NCI-H345 treated with DMSO at 0.1 percent for 48 hours (cell line): ENCODE measurements at regions not wholly inside any gene's neighbourhood (a gene's known extent, or its start where the extent isn't known, plus 50 kb on each side); places are given as distances from the start of the nearest gene placed in this dataset.
A peak's percentile ranks its signal among the peaks of the same experiment; 100 is the strongest.

ENCODE experiments used
- DNase-seq: peaks from one replicate; lab custom pipeline; 2025; ENCODE audit not compliant: unreplicated experiment; lab: John Stamatoyannopoulos, UW

DNA sequence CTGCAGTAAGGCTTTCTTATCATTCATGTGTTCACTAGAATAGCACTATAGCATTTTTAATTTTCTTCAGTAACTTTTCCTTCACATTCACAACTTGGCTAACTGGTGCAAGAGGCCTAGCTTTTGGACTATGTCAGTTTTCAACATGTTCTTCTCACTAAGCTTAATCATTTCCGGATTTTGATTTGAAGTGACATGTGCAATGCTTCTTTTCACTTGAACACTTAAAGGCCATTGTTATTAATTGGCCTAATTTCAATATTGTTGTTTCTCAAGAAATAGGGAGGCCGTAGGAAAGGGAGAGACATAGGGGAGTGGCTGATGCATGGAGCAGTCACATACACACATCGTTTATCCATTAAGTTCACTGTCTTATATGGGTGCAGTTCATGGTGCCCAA lies 151.2 kb upstream of the NFE2L3 start:
- no peak for DNase-seq

DNA sequence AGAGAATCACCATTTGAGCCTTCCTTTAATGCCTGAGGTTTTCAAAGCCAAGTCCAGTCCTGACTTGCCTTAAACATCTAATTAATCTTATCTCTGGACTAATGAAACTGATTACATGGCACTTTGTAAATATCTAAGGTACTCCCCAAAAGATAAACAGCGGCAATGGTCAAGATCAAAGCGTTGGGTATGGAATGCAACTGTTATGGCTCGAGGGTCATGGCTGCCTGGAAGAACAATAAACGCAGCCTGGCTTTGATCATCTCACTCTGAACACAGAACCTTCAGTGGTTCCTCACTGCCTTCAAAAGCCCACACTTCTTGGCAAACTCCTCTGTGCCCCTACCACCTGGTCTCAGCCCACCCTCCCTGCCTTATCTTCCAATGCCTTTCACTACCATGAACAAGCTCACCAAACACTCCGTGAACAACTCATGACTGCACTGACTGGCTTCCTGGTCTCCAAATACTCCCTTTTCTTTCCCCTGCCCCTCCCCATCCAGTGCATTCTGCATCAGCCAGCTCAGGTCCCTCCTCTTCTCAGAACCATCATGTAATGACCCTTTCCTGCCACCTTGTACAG lies 150.2 kb upstream of the NFE2L3 start:
- DNase-seq = no peak

DNA sequence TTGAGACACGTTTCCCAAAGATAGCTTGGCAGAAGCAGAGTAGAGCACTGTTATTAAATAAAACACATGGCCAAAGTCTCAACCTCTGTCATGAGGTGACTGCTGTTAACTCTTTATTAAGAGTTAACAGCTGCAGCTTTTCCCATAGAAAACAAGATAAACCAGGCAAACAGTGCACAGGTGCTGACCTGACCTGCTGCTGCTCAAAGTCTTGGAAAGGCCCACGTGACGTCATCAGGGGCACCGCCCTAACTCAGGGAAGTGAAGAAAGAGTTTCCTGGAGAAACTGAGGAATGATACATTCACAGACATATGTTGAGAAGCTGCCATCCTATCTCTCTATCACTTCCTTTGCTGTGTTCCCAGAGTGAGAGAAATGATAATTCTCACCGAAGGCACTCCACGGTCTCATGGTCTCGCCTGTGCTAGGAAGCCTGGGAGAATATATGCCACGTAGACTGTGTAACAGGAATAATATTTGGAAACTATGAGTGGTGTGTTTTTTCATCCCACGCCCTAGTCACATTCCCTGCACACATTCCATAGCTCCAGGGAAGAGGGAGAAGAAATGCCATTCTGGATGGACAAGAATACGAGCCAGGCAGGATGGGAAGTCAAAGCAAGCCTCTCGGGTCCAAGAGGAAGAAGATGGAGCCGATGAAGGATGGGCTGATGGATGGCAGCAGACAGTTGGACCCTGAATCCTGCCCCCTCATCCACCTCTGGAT lies 146.2 kb upstream of the NFE2L3 start:
- no peak for DNase-seq

DNA sequence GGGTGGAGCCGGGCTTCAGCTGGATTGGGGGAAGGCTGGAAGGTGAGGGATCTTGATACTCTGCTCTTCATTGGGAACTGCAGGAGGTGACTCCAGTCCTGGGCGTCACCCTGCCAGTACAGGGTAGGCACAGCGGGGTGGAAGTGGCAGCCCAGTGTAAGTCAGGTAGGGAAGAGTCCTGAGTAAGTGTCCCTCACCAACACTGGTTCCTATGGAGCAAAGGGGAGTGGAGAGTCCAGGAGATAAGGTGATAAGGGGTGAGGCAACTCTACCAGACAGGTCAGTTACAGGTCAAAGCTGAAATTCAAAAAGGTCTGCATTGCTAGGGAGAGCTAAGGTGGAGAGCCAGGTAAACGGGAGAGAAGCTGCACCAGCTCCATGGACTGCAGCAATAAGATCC lies 145.6 kb upstream of the NFE2L3 start:
- DNase-seq = no peak

DNA sequence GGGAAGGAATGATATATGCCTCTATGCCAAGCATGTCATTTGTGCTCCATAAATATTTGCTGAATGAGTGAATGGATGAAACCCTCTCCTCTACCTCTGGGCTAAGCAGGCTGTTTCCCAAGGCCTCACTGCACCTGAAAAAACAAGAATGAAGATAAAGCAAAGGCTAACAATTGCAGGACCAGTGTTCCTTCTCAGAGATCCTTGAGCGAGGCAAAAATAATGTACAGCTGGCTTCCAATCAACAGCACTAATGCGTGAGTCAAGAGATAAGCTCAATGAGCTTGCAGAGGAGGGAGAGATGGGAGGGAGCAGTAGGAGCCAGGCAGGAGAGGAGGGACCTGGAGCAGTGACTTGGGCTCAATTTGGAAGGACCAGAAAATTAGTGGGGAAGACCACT lies 144.5 kb upstream of the NFE2L3 start:
- no peak for DNase-seq

DNA sequence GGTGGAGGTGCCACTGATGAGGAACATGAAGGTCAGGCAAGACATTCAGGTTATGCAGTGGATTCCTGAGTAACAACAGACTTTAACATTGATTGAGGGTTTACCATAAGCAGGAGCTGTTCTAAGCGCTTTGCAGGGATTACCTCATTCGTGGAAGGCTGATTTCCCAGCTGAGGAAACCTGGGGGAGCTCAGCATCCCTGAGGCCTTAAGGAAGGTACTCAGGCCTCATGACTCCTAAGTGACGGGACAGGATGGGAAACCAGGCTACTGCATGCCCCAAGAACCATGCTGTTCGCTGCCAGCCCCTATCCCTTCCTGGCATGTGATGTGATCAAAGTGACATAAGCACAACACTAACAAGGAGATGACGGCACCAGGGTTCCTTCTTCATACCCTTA lies 143.6 kb upstream of the NFE2L3 start:
- no peak for DNase-seq

DNA sequence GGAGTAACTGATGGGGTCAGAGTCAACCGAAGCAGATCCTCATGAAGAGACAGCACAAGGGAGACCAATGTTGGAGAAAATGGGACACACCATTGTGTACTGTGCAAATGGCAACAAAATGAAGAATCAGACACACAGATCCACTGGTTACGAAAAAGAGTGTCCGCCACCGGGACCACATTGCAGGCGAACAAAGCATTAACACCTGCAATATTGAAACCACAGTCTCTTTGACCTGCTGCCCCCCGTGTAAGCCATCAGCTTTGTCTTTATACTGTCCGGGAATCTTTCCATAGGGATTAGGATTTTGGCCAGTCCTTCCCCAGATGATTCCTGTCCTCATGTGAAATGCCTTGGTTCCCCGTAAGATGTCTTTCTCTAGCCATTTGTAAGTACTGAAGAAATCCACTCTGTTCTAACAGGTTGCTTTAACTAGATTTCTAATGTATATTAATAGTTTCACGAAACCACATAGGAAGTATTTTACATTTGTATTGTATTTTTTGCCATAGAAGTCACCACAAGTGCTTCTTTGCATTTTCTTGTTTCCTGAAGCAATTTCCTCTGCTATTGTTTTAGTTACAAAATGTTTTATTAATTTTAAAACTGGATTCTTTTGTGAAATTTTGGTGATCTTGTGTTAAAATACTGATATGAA lies 140.8 kb upstream of the NFE2L3 start:
- no peak for DNase-seq

DNA sequence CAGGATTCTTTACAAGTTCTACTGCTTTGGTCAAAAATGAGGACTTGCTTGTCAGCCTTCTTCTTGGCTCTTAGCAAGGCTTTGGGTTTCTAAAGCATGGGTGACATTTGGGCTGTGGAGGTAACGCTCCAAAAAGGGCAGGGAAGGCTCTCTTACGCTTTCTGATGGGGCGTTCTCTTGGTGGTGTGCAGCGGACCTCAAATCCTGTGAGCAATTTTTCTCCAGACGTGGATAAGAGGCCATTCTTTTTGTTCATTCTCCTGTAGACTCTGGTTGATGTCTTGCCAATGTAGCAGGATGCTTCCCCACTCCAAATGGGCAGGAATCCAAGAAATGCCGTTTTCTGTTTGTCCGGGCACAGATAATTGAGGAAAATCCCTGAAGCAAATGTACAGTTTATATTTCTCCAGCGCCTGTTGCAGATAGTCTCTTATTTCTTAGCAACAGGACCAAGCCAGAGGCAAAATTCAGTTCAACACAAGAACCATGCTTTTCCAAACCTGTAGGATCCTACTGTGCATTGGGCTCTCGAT lies 138.4 kb upstream of the NFE2L3 start:
- DNase-seq = peak; percentile 11

DNA sequence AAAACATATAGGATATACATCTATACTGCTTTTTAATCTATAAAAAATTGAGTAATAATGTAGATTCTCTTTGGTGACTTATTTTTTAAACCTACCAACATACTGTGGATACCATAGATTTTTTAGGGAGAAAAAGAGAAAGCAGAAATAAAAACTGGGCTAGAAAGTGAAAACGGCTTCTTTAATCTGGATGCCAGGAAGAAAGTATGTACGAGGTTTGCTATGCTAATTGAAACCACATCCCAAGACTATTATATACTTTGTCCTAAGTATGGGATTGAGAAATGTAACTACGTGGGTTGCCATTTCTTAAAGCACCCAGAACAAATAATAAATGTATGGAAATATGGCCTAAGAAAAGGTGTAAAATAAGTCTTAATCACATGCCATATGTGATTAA lies 129.0 kb upstream of the NFE2L3 start:
- no peak for DNase-seq

DNA sequence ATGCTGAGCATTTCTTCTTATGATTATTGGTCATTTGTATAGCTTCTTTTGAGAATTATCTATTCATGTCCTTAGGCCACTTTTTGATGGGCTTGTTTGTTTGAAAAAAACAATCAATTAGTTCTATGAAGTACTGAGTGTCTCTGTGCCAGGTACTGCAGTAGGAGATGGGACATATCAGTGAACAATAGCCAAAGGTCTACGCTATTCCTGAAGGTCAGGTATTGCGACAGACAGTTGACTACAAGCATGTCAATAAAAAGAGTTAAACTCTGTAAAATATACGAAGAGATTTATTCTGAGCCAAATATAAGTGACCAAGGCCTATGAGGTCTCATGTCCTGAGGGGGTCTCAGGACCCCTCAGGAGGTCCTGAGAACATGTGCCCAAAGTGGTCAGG lies 122.1 kb upstream of the NFE2L3 start:
- no peak for DNase-seq

DNA sequence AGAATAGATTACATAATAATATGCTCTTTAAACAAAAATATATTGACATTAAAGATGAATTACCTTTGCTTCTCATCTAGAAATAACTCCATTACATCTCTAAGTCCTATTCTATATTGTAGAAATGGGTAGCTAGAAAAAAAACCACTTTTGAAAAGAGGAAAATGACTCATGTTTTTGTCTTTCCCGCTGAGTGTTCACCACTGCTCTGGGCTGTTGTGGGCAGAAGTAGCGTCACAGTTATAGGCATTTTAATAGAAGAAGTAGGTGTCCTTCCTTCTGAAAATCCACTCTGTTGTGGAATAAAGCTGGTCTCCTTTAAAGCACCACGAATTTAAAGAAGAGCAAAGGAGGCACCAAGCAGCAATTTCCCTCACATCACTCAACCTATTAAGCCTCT lies 117.6 kb upstream of the NFE2L3 start:
- no peak for DNase-seq

DNA sequence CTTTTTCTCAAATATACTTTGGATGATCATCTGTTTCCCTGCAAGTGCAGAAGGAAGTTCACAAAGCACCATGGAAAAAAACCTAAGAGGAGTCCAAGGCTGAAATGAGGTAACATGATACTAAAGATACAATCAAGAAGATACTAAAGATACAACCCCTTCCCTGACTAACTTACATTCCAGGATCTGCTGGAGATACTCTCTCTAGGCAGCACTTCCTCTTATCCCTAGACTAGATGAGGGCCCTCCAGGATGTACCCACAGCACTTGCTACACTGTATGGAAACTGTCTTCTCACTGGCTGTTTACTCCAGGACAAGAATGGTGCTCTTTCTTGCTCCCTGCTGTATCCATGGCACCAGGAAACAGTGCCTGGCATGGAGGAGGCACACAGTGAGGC lies 116.4 kb upstream of the NFE2L3 start:
- no peak for DNase-seq

DNA sequence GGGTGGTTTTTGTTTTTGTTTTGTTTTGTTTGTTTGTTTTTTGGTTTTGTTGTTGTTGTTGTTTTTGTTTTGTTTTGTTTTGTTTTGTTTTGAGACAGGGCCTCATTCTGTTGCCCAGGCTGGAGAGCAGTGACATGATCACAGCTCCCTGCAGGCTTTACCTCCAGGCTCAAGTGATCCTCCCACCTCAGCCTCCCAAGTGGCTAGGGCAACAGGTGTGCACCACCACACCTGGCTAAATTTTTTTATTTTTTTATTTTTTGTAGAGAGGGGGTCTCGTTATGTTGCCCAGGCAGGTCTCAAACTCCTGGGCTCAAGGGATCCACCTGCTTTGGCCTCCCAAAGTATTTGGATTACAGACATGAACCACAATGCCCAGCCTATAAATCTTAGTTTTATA lies 115.9 kb upstream of the NFE2L3 start:
- DNase-seq = no peak

DNA sequence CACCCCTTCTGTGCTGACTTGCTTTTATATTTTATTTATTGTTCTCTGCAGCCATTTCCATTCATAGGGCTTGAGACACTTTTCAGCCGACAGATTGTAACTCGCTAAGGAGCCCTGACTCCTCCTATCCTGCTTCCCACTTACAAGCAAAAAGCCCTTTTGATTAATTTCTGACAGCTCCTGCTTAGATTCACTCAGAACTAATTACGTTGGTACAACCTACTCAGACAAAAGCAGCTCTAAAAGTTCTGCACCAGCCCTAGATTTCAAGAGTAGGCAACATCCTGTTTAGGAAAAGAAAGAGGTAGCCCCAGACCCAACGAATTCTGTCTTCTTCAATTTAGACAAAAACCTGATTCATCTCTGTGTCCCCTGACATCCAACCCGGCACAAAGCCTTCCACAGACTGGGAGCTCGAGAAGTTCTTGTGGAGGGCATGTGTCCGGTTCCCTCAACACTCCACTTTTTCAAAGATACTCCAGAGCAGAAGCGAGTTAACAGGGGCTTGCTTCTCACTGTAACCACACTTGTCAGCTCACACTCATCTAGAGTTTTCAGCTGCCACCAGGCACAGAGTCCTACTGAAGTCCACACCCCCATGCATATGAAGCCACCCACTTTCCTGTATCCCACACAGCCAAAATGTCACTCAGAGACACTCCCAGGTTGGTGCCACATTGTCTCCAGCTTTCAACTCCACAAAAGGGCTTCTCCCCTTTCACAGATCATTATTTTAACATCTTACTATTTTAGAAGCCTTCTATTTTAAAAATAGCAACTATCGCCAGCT lies 113.6 kb upstream of the NFE2L3 start:
- DNase-seq = no peak

DNA sequence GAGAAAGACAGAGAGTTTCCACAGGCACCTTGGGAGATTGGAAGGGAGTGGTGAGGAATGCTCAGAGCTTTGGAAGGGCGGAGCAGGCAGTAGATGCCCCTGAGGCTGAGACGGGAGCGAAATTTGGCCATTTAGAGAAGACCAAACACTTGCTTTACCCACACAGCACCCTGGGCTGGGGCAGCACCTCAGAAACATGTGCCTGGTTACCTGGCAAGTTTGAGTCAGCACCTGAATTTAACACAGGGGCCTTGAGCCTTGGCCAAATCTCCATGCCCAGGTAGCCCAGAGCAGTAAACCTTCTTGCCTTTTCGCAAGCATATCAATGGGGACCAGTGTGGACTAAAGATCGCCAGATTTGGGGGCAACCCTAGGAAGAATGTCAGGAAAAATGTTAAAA lies 111.9 kb upstream of the NFE2L3 start:
- DNase-seq = no peak

DNA sequence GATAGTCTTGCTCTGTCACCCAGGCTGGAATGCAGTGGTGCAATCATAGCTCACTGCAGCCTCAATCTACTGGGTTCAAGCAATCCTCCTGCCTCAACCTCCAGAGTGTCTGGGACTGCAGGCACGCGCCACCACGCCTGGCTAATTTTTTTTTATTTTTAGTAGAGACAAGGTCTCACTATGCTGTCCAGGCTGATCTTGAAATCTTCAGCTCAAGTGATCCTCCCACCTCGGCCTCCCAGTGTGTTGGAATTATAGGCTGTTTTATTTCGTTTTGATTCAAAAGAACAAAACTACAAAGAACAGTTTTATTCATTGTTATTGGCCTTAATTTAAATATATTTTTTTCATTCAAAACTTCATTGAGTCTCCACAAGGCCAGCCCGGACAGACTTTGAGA lies 109.8 kb upstream of the NFE2L3 start:
- no peak for DNase-seq

DNA sequence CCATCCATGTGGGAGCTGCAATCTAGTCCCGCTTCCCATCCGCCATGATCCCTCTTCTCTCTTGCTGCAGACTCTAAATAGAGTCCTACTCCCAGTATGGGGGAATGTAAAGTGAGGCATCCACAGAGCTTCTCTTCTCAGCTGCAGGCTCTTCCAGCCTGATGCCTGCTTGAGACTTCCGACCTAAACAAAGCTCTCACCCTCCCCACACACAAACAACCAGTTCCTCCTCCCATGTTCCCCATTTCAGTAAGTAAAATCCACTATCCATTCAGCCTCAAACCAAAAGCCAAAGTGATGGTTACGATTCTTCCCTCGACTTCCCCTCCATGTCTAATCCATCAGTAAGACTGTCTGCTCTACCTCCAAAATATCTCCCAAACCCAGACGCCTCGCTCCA lies 108.2 kb upstream of the NFE2L3 start:
- no peak for DNase-seq

DNA sequence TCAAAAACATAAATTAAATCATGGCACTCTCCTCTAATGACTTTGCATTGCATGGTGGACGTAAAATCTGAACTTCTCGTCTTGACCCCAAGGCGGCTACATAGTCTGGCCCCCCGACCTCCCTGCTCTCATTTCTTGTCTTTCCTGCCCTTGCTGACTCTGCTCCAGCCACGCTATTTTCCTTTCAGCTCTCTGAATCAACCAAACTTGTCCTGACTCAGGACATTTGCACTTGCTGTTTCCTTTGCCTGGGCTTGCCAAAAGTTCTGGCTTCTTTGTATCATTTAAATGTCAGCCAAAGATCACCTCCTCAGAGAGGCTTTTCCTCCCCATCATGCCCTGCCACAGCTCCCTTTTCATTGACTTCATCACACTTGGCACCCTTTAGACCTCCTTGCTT lies 107.7 kb upstream of the NFE2L3 start:
- DNase-seq = no peak

DNA sequence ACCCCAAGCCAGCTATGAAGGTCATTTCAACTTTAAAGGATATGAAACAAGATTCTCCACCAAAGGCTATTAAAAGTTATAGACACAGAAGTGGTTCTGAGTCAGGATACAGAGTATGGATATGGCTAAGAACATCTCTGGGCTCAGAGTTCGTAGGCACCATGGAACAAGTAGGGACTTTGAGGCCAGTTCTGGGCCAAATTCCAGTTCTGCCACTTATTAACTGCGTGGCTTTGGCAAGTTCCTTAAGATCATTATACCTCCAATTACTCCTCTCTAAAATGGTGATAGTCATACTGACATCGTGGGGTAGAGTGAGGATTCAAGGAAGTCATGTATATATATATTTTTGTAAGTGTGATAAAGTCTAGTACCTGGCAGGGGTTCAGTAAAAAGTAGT lies 105.8 kb upstream of the NFE2L3 start:
- no peak for DNase-seq

DNA sequence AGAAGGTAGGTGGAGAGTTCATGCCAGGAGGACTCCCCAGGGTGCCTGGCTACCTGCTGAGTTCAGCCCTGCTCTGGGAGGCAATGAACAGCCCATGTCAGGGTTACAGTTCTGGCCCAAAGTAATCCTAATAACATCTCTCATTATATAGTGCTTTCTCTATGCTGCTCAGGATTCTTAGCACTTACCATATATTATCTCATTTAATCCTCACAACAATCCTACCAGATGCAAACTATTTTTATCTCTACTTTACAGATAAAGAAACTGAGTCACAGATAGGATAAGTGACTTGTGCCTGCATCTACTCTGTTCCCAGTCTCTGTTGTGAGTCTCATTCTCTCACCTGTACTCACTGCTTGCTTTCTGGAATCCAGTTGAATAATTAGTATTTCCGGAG lies 105.1 kb upstream of the NFE2L3 start:
- no peak for DNase-seq

DNA sequence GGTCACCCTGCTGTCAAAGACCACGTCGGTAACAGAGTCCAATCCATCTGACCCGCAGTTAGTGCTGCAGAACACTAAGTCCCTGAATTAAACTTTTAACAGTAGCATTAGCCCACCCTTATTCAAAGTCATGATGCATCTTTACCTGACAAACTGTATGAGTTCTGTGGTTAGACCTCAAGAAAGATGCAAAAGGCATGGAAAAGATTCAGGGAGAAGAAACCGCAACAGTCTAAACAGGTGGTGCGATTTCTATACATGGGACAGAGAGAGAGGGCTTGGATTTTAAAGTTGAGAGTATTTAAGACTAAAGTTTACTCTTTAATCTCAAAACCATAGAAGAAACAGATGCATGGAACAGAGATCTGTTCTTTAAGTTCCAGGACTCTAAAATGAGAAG lies 103.3 kb upstream of the NFE2L3 start:
- no peak for DNase-seq

DNA sequence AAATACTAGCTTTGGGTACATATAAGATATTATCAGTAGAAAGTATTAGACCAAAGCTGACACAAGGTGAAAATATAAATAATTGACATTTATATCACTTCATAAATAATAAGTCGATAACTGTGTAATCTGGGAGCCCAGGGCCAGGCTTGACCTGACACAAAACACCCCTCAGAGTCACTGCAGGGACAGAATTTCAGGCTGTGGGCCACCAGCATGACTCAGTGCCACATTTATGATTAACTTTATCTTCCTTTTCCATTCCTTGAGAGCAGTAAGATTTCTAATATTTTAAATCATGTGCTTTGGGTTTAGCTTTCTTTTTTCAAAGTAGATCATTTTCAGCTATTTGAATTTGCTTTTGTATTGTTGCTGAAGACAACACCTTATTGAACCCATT lies 102.9 kb upstream of the NFE2L3 start:
- no peak for DNase-seq
